ENCODE measurements at regions not wholly inside any gene's neighbourhood (a gene's known extent, or its start where the extent isn't known, plus 50 kb on each side); places are given as distances from the start of the nearest gene placed in this dataset.

DNA sequence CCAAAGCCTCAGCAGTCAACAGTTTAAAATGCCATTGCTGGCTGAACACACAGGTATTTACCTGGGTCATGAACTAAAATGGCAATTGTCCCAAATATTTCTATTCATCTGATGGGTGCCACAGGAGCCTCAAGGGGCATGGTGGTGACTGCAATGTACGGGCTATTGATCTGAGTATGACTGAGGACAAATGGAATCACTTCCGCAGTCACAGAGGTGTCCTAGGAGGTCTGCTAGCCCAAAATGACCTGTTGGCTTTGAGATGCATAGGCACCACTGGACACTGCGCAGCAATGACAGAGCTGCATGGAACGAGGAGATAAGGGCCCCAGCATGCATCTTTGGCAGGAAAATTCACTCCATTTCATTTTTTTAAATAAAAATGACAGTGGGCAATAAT, 474.1 kb upstream of the SOX5 start:
- Histone ChIP-seq H3K27ac (ENCODE audit: low read length) (no peak overlapping the region), H3K36me3 (ENCODE audit: low read depth, low read length) (no peaks in the 10 kb centered on the region), H3K9me2 (replicated peaks; ENCODE audit: low read length) (no peaks in the 10 kb centered on the region), H3K9me3 (ENCODE audit: low read length) (no peaks in the 10 kb centered on the region), H3K27me3 (ENCODE audit: low read length) (no peaks in the 10 kb centered on the region; the same call in 1 of the 2 replicates), H4K20me1 (ENCODE audit: low read length) (no peaks in the 10 kb centered on the region), H2AFZ (ENCODE audit: low read length) (no peak overlapping the region), H3K4me3 (ENCODE audit: low read length) (no peak overlapping the region), H3K4me2 (ENCODE audit: low read length) (no peak overlapping the region), H3K9ac (ENCODE audit: low read length) (no peak overlapping the region), H3K79me2 (ENCODE audit: low read length) (no peaks in the 10 kb centered on the region), H3F3A (ENCODE audit: low read length, unreplicated experiment) (no peaks in the 10 kb centered on the region), H3K4me1 (ENCODE audit: insufficient read depth, low read length) (no peaks in the 10 kb centered on the region)
- BruUV-seq (replicated peaks), result no TSS peak
- ChIA-PET POLR2A (ENCODE audit: unreplicated experiment) (no interaction called here), CTCF (no interaction called here)
- intact Hi-C loops (cut with micrococcal nuclease), result no loop called here
- no peak for ATAC-seq
- no peak for TF ChIP-seq EZH2 (IDR thresholded peaks at IDR 0.05; ENCODE audit: low read length, unreplicated experiment)
- no peak for TF ChIP-seq EZH2phosphoT487 (IDR thresholded peaks at IDR 0.05; ENCODE audit: borderline replicate concordance, low read length)
- TF ChIP-seq, protein P1, sequence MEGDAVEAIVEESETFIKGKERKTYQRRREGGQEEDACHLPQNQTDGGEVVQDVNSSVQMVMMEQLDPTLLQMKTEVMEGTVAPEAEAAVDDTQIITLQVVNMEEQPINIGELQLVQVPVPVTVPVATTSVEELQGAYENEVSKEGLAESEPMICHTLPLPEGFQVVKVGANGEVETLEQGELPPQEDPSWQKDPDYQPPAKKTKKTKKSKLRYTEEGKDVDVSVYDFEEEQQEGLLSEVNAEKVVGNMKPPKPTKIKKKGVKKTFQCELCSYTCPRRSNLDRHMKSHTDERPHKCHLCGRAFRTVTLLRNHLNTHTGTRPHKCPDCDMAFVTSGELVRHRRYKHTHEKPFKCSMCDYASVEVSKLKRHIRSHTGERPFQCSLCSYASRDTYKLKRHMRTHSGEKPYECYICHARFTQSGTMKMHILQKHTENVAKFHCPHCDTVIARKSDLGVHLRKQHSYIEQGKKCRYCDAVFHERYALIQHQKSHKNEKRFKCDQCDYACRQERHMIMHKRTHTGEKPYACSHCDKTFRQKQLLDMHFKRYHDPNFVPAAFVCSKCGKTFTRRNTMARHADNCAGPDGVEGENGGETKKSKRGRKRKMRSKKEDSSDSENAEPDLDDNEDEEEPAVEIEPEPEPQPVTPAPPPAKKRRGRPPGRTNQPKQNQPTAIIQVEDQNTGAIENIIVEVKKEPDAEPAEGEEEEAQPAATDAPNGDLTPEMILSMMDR (conservative IDR thresholded peaks at IDR 0.05; ENCODE audit: low read depth, low read length), result no peak
- no peak for DNase-seq

DNA sequence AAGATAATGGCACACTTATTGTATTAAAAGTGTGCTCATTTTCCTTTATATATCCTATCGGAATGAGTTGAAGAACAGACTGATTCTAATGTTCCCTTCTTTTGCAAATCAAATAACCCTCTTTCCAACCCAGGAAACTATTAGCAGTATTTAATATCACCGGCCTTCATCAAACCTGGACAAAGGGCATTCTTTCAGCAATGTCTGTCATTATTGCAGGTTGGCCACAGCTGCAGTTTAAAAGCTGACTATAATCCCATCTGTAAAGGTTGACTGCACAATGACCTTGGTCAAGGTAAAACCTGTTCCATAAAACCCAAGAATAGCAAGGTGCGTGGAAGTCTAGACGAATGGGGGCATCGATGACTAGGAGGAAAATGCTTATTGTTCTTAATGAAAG, 472.3 kb upstream of the SOX5 start:
- H3F3A ChIP-seq (ENCODE audit: low read length, unreplicated experiment), result no peaks in the 10 kb centered on the region
- no peak overlapping the region for H3K9ac ChIP-seq (ENCODE audit: low read length)
- H3K27me3 ChIP-seq (ENCODE audit: low read length), result no peaks in the 10 kb centered on the region; the same call in 1 of the 2 replicates
- no peak overlapping the region for H2AFZ ChIP-seq (ENCODE audit: low read length)
- no peak for ATAC-seq
- no peaks in the 10 kb centered on the region for H3K4me1 ChIP-seq (ENCODE audit: insufficient read depth, low read length)
- intact Hi-C loops (cut with micrococcal nuclease), result no loop called here
- no peaks in the 10 kb centered on the region for H4K20me1 ChIP-seq (ENCODE audit: low read length)
- POLR2A ChIA-PET (ENCODE audit: unreplicated experiment), result no interaction called here
- H3K4me3 ChIP-seq (ENCODE audit: low read length), result no peak overlapping the region
- BruUV-seq (replicated peaks), result no TSS peak
- CTCF ChIA-PET, result no interaction called here
- H3K27ac ChIP-seq (ENCODE audit: low read length), result no peak overlapping the region
- TF ChIP-seq, protein P1 (conservative IDR thresholded peaks at IDR 0.05; ENCODE audit: low read depth, low read length), result no peak
- TF ChIP-seq EZH2 (IDR thresholded peaks at IDR 0.05; ENCODE audit: low read length, unreplicated experiment) (no peak), EZH2phosphoT487 (IDR thresholded peaks at IDR 0.05; ENCODE audit: borderline replicate concordance, low read length) (no peak)
- no peak overlapping the region for H3K4me2 ChIP-seq (ENCODE audit: low read length)
- H3K79me2 ChIP-seq (ENCODE audit: low read length), result no peaks in the 10 kb centered on the region
- DNase-seq, result no peak
- H3K36me3 ChIP-seq (ENCODE audit: low read depth, low read length), result no peaks in the 10 kb centered on the region
- H3K9me2 ChIP-seq (replicated peaks; ENCODE audit: low read length), result no peaks in the 10 kb centered on the region
- no peaks in the 10 kb centered on the region for H3K9me3 ChIP-seq (ENCODE audit: low read length)

DNA sequence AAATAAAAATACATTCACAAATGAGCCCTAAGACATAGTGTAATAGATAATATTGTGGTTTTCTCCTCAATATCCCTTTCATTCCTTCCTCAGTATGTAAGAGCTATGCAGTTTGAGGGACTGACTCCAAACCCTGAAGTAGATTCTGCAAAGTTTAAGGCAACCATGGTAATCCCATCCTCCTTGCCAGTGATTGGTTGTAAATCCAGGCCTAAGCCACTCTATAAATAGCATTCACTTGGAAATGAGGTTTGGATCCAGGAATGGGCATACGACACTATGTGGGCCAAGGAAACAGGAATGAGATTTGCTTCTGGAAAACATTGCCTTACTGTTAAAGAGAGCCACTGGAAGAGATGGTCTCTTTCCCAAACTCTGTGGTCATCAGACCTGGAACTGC, 468.7 kb upstream of the SOX5 start:
- no peaks in the 10 kb centered on the region for H3K79me2 ChIP-seq (ENCODE audit: low read length)
- H3F3A ChIP-seq (ENCODE audit: low read length, unreplicated experiment), result no peaks in the 10 kb centered on the region
- no TSS peak for BruUV-seq (replicated peaks)
- ATAC-seq (no peak), DNase-seq (no peak)
- no peak overlapping the region for H3K4me3 ChIP-seq (ENCODE audit: low read length)
- no peak overlapping the region for H2AFZ ChIP-seq (ENCODE audit: low read length)
- H3K27ac ChIP-seq (ENCODE audit: low read length), result no peak overlapping the region
- H3K27me3 ChIP-seq (ENCODE audit: low read length), result no peaks in the 10 kb centered on the region
- H4K20me1 ChIP-seq (ENCODE audit: low read length), result no peaks in the 10 kb centered on the region
- H3K9me3 ChIP-seq (ENCODE audit: low read length), result no peaks in the 10 kb centered on the region
- intact Hi-C loops (cut with micrococcal nuclease), result no loop called here
- no peak overlapping the region for H3K9ac ChIP-seq (ENCODE audit: low read length)
- H3K4me2 ChIP-seq (ENCODE audit: low read length), result no peak overlapping the region
- H3K36me3 ChIP-seq (ENCODE audit: low read depth, low read length), result no peaks in the 10 kb centered on the region
- ChIA-PET POLR2A (ENCODE audit: unreplicated experiment) (no interaction called here), CTCF (no interaction called here)
- H3K9me2 ChIP-seq (replicated peaks; ENCODE audit: low read length), result no peaks in the 10 kb centered on the region
- no peaks in the 10 kb centered on the region for H3K4me1 ChIP-seq (ENCODE audit: insufficient read depth, low read length)
- TF ChIP-seq, protein P1 (conservative IDR thresholded peaks at IDR 0.05; ENCODE audit: low read depth, low read length), result no peak
- no peak for TF ChIP-seq EZH2phosphoT487 (IDR thresholded peaks at IDR 0.05; ENCODE audit: borderline replicate concordance, low read length)
- TF ChIP-seq EZH2 (IDR thresholded peaks at IDR 0.05; ENCODE audit: low read length, unreplicated experiment), result no peak

Measured in PC-3 (cell line).